OCI-LY1 (cell line): ENCODE measurements at regions not wholly inside any gene's neighbourhood (a gene's known extent, or its start where the extent isn't known, plus 50 kb on each side); places are given as distances from the start of the nearest gene placed in this dataset.
"Not testable (repeated sequence)": the region's sequence is repeated elsewhere in the genome, so short reads cannot be mapped to it uniquely, and the experiment has no call there.

ENCODE experiments used
- H2AFZ ChIP-seq: fragments of 200-600 bp; sonication (generic), shearing (Covaris generic); 2 replicates; pipeline ENCODE4 v1.6.0; 2014; ENCODE audit warnings: antibody characterized with exemption, mild to moderate bottlenecking, low read length
- H3F3A ChIP-seq: fragments of 200-600 bp; sonication (generic), shearing (Covaris generic); 2 replicates; pipeline ENCODE4 v1.6.0; 2014; ENCODE audit warnings: mild to moderate bottlenecking, antibody characterized with exemption, low read length, moderate library complexity; ENCODE audit not compliant: insufficient read depth
- H3K27ac ChIP-seq: fragments of 200-600 bp; sonication (generic); 2 replicates; pipeline ENCODE4 v1.5.1; 2014; ENCODE audit warnings: low read length, mixed run types, mild to moderate bottlenecking, low read depth; ENCODE audit not compliant: poor library complexity, severe bottlenecking
- H3K27me3 ChIP-seq: fragments of 200-600 bp; sonication (generic); 2 replicates; pipeline ENCODE4 v1.6.0; 2014; ENCODE audit warnings: antibody characterized with exemption, mild to moderate bottlenecking, low read length, moderate library complexity; ENCODE audit not compliant: insufficient read depth
- H3K36me3 ChIP-seq: fragments of 200-600 bp; sonication (generic); 2 replicates; pipeline ENCODE4 v1.6.1; 2014; ENCODE audit warnings: mild to moderate bottlenecking, antibody characterized with exemption, low read length, moderate library complexity, mixed read lengths; ENCODE audit not compliant: insufficient read depth
- H3K4me1 ChIP-seq: fragments of 200-600 bp; sonication (generic); 2 replicates; pipeline ENCODE4 v1.5.1; 2014; ENCODE audit warnings: mild to moderate bottlenecking, low read length, moderate library complexity; ENCODE audit not compliant: insufficient read depth, severe bottlenecking
- H3K4me2 ChIP-seq: fragments of 200-600 bp; sonication (generic), shearing (Covaris generic); 2 replicates; pipeline ENCODE4 v1.6.1; 2014; ENCODE audit warnings: low read length
- H3K4me3 ChIP-seq: fragments of 200-600 bp; sonication (generic); 2 replicates; pipeline ENCODE4 v1.5.1; 2014; ENCODE audit warnings: low read length, low read depth, mild to moderate bottlenecking, mixed read lengths; ENCODE audit not compliant: poor library complexity, severe bottlenecking
- H3K79me2 ChIP-seq: fragments of 200-600 bp; shearing (Covaris generic); 2 replicates; pipeline ENCODE4 v1.6.1; 2016; ENCODE audit warnings: mixed run types, low read length, mixed read lengths; ENCODE audit not compliant: insufficient read depth
- H3K9ac ChIP-seq: fragments of 200-600 bp; sonication (generic), shearing (Covaris generic); 2 replicates; pipeline ENCODE4 v1.6.1; 2014; ENCODE audit warnings: mild to moderate bottlenecking, low read length, mixed read lengths
- H3K9me2 ChIP-seq: fragments of 200-600 bp; sonication (generic), shearing (Covaris generic); 2 replicates; pipeline ENCODE4 v1.6.1; 2014; ENCODE audit warnings: low read depth, mild to moderate bottlenecking, low read length, mixed read lengths
- H3K9me3 ChIP-seq: fragments of 200-600 bp; shearing (Covaris generic); 2 replicates; pipeline ENCODE4 v1.6.1; 2014; ENCODE audit warnings: low read length, mixed read lengths
- H4K20me1 ChIP-seq: fragments of 200-600 bp; sonication (generic), shearing (Covaris generic); 2 replicates; pipeline ENCODE4 v1.6.0; 2016; ENCODE audit warnings: mild to moderate bottlenecking, low read length; ENCODE audit not compliant: insufficient read depth
- EZH2 ChIP-seq: fragments of 200-600 bp; sonication (generic), shearing (Covaris generic); IDR thresholded peaks from 2 replicates; pipeline ENCODE4 v1.8.0; 2017; ENCODE audit warnings: borderline replicate concordance, mixed run types, mild to moderate bottlenecking, antibody characterized with exemption, low read length, moderate library complexity, mixed read lengths
- TF ChIP-seq, protein P1 (sequence below): fragments of 200-600 bp; sonication (generic), shearing (Covaris generic); IDR thresholded peaks from 2 replicates; pipeline ENCODE4 v1.5.1; 2017; ENCODE audit warnings: mild to moderate bottlenecking, antibody characterized with exemption, low read length, moderate library complexity, mixed read lengths

DNA sequence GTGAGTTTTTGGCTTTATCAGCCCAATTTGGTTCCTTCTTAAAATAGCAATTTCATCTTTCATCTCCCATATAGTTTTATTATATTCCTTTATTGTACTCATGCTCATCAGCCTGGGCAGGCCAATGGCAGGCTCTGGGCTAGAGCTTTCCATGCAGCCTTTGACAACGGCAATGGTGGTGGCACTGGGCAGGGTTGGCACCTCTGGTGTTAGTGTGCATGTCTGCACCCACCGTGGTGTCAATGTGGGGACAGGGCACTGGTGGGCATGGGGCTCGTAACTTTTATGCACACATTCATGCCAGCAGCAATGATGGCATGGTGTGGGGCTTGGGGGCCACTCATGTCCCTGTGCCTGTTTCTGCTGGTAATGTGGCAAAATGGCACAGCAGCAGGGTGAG lies 1305.4 kb downstream of the DSC3 start:
- no peak for TF ChIP-seq EZH2
- TF ChIP-seq, protein P1, sequence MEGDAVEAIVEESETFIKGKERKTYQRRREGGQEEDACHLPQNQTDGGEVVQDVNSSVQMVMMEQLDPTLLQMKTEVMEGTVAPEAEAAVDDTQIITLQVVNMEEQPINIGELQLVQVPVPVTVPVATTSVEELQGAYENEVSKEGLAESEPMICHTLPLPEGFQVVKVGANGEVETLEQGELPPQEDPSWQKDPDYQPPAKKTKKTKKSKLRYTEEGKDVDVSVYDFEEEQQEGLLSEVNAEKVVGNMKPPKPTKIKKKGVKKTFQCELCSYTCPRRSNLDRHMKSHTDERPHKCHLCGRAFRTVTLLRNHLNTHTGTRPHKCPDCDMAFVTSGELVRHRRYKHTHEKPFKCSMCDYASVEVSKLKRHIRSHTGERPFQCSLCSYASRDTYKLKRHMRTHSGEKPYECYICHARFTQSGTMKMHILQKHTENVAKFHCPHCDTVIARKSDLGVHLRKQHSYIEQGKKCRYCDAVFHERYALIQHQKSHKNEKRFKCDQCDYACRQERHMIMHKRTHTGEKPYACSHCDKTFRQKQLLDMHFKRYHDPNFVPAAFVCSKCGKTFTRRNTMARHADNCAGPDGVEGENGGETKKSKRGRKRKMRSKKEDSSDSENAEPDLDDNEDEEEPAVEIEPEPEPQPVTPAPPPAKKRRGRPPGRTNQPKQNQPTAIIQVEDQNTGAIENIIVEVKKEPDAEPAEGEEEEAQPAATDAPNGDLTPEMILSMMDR: no peak
- no peaks in the 10 kb centered on the region for H3F3A ChIP-seq
- H3K27me3 ChIP-seq: no peaks in the 10 kb centered on the region
- no peak overlapping the region for H3K27ac ChIP-seq
- H3K9ac ChIP-seq: no peak overlapping the region
- no peaks in the 10 kb centered on the region for H3K9me2 ChIP-seq
- H3K79me2 ChIP-seq: no peaks in the 10 kb centered on the region
- no peaks in the 10 kb centered on the region for H3K4me1 ChIP-seq
- no peaks in the 10 kb centered on the region for H3K9me3 ChIP-seq
- H3K36me3 ChIP-seq: no peaks in the 10 kb centered on the region
- H2AFZ ChIP-seq: no peak overlapping the region
- no peaks in the 10 kb centered on the region for H4K20me1 ChIP-seq
- H3K4me2 ChIP-seq: no peak overlapping the region
- H3K4me3 ChIP-seq: no peak overlapping the region

DNA sequence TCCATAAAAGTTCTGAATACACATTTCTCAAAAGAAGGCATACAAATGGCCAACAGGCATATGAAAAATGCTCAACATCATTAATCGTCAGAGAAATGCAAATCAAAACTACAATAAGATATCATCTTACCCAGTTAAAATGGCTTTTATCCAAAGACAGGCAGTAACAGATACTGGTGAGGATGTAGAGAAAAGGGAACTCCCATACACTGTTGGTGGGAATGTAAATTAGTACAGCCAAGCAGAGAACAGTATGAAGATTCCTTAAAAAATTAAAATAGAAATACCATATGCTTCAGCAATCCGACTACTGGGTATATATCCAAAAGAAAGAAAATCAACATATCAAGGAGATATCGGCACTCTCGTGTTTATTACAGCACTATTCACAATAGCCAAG lies 1312.5 kb downstream of the DSC3 start:
- Histone ChIP-seq H3K4me3 (no peak overlapping the region), H4K20me1 (no peaks in the 10 kb centered on the region), H3K27ac (no peak overlapping the region), H3K4me1 (no peaks in the 10 kb centered on the region), H2AFZ (no peak overlapping the region), H3K27me3 (no peaks in the 10 kb centered on the region), H3K4me2 (no peak overlapping the region), H3K9me3 (no peaks in the 10 kb centered on the region), H3F3A (no peaks in the 10 kb centered on the region), H3K79me2 (no peaks in the 10 kb centered on the region), H3K9ac (no peak overlapping the region), H3K9me2 (no peaks in the 10 kb centered on the region), H3K36me3 (no peaks in the 10 kb centered on the region)
- no peak for TF ChIP-seq EZH2
- TF ChIP-seq, protein P1: no peak

- no peak for TF ChIP-seq EZH2
- TF ChIP-seq, protein P1: no peak
Measured at GRCh38 chr18:29726646-29727045, 1315.9 kb downstream of the DSC3 start.

GRCh38 chr18:29723486-29723885 lies 1319.1 kb downstream of the DSC3 start:
- H3K36me3 ChIP-seq, H3K79me2 ChIP-seq, H3K4me2 ChIP-seq, H3K4me3 ChIP-seq, H3K27ac ChIP-seq, H2AFZ ChIP-seq, H4K20me1 ChIP-seq, H3K4me1 ChIP-seq, H3F3A ChIP-seq, H3K9me2 ChIP-seq, H3K27me3 ChIP-seq, H3K9me3 ChIP-seq, H3K9ac ChIP-seq: not testable (repeated sequence)

More at GRCh38 chr18:29726646-29727045, 1315.9 kb downstream of the DSC3 start:
- no peak overlapping the region for H3K27ac ChIP-seq
- H3K36me3 ChIP-seq: no peaks in the 10 kb centered on the region
- no peaks in the 10 kb centered on the region for H4K20me1 ChIP-seq
- no peak overlapping the region for H3K4me2 ChIP-seq
- no peak overlapping the region for H3K9ac ChIP-seq
- H3K27me3 ChIP-seq: no peaks in the 10 kb centered on the region
- H3K79me2 ChIP-seq: no peaks in the 10 kb centered on the region
- no peaks in the 10 kb centered on the region for H3K4me1 ChIP-seq
- H3K9me3 ChIP-seq: no peaks in the 10 kb centered on the region
- no peaks in the 10 kb centered on the region for H3F3A ChIP-seq
- no peak overlapping the region for H2AFZ ChIP-seq
- H3K4me3 ChIP-seq: no peak overlapping the region
- H3K9me2 ChIP-seq: no peaks in the 10 kb centered on the region

- not testable (repeated sequence) for H3F3A ChIP-seq, H3K4me2 ChIP-seq, H3K79me2 ChIP-seq, H3K4me1 ChIP-seq, H3K4me3 ChIP-seq, H2AFZ ChIP-seq, H3K9me2 ChIP-seq, H4K20me1 ChIP-seq, H3K27ac ChIP-seq, H3K9me3 ChIP-seq, H3K9ac ChIP-seq, H3K27me3 ChIP-seq, H3K36me3 ChIP-seq
Measured at GRCh38 chr18:29715960-29716359, 1326.6 kb downstream of the DSC3 start.
